ENCODE measurements at regions not wholly inside any gene's neighbourhood (a gene's known extent, or its start where the extent isn't known, plus 50 kb on each side); places are given as distances from the start of the nearest gene placed in this dataset.

DNA sequence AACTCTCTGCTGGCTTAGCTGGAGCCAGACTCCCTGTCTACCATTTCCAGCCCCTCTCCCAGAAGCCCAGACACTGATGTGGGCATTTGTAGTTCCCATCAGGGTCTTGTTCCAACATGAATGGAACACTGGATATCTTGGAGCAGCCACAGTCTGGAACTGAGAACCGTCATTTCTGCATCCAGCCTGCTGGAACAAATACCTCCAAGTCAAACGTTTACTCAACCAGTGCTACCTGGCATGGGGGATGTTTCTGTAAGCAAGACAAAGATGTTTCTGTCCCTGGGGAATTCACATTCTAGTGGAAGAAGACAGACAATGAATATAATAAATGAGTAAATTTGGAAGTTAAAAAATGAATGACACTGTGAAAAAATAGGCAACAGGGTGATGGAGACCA is 70.8 kb upstream of the ZNF438 start:
- 0 to 100% (median 72%) methylated on average over 1 to 2 of the region's 2 CpGs; no CpG with 5 or more reads in 2 of the 10 experiments for WGBS, 10 experiments
- Histone ChIP-seq H3K4me3 (no peak overlapping the region), H3K27ac (no peak overlapping the region), H3K4me1 (replicated peaks in 1 of 2) (peaks cover 4 to 10% of the 10 kb centered on the region in 2 donors)
- no peak for ATAC-seq (replicated peaks in 6 of 8)
- in situ Hi-C loops (cut with MboI; ENCODE audit: low pct_unique_long_range_greater_than_20kb in 2 of 9, low sequenced_read_pairs in 9 of 9, unreplicated experiment in 9 of 9), result loop anchor here in 1 of 9 experiments (25.0 kb wide), 1 partner anchor 110 kb away; no protein-coding TSS in a partner anchor

DNA sequence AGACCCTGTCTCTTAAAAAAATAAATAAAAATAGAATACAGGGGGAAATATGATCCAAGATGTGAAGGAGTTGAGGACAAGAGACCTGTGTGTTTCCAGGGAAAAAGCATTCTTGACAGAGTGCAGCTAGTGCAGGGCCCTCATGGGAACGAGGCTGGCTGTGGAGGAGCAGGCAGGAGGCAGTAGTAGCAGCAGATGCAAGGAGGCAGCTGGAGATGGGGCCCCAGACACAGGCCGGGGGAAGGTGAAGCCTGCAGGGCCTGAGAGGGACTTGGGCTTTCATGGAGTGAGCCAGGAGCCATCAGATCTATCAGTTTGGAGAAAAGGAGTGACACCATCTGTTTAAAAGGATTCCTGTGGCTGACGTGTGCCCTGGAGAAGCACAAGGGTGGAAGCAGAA is 71.4 kb upstream of the ZNF438 start:
- no peak overlapping the region for H3K27ac ChIP-seq
- peaks cover 4 to 10% of the 10 kb centered on the region in 2 donors for H3K4me1 ChIP-seq (replicated peaks in 1 of 2)
- H3K4me3 ChIP-seq, result no peak overlapping the region
- WGBS, 10 experiments, result 40 to 80% (median 60%) methylated on average over 1 to 3 of the region's 3 CpGs; no CpG with 5 or more reads in 3 of the 10 experiments
- ATAC-seq (replicated peaks in 6 of 8), result peak in 5 of 8 experiments; percentile 33 to 68 (median 54)
- in situ Hi-C loops (cut with MboI; ENCODE audit: low pct_unique_long_range_greater_than_20kb in 2 of 9, low sequenced_read_pairs in 9 of 9, unreplicated experiment in 9 of 9), result loop anchor here in 1 of 9 experiments (25.0 kb wide), 1 partner anchor 109 kb away; no protein-coding TSS in a partner anchor

DNA sequence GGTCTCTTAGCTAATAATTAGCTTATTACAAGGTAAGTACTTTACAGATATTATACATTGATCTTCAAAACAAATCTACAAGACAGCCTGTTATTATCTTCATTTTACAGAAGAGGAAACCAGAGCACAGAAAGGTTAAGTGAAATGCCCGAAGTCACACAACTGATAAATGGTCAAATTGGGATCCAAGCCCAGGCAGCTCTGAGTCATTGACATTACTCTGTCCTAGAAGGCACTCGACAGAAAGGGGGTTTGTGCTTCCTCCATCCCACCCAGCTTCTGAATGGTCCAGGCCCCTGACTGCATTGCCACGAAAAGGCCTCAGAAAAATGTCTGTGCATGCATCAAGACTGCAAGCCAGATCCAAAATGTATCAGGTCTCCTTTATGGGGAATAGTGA is 81.3 kb upstream of the ZNF438 start:
- ATAC-seq (replicated peaks in 6 of 8), result no peak

DNA sequence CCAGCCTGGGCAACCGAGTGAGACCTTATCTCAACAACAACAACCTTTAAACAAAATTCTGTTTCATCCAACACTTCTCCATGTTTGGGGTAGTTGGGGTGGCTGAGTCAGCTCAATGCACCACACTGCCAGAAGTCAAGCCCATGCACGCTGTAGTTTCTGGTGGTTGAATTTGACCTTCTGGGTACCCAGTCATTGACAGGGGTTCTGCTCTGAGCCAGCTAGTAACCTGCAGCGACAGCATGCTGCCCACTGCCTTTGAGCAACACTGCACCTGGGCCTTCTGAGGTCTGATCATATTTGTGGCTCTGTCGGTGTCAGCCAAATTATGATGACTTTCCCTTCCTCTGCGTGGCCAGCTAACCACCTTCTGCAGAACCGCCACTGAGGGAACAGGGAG is 84.6 kb upstream of the ZNF438 start:
- 60 to 95% (median 90%) methylated on average over 2 to 6 of the region's 6 CpGs; no CpG with 5 or more reads in 4 of the 10 experiments for WGBS, 10 experiments
- in situ Hi-C loops (cut with MboI; ENCODE audit: low pct_unique_long_range_greater_than_20kb in 2 of 9, low sequenced_read_pairs in 9 of 9, unreplicated experiment in 9 of 9), result loop anchor here in 1 of 9 experiments (25.0 kb wide), 1 partner anchor 96 kb away; no protein-coding TSS in a partner anchor
- Histone ChIP-seq H3K27ac (no peak overlapping the region), H3K4me1 (replicated peaks in 1 of 2) (peaks cover 0 to 9% of the 10 kb centered on the region in 2 donors), H3K4me3 (no peak overlapping the region)
- ATAC-seq (replicated peaks in 6 of 8), result no peak

More for the DNA sequence above, 81.3 kb upstream of the ZNF438 start:
- WGBS, 10 experiments, result 28 to 83% (median 75%) methylated on average over 1 to 3 of the region's 3 CpGs; no CpG with 5 or more reads in 1 of the 10 experiments
- in situ Hi-C loops (cut with MboI; ENCODE audit: low pct_unique_long_range_greater_than_20kb in 2 of 9, low sequenced_read_pairs in 9 of 9, unreplicated experiment in 9 of 9), result loop anchor here in 1 of 9 experiments (25.0 kb wide), 1 partner anchor 99 kb away; no protein-coding TSS in a partner anchor
- Histone ChIP-seq H3K4me3 (no peak overlapping the region), H3K4me1 (replicated peaks in 1 of 2) (no peaks in the 10 kb centered on the region), H3K27ac (no peak overlapping the region)

DNA sequence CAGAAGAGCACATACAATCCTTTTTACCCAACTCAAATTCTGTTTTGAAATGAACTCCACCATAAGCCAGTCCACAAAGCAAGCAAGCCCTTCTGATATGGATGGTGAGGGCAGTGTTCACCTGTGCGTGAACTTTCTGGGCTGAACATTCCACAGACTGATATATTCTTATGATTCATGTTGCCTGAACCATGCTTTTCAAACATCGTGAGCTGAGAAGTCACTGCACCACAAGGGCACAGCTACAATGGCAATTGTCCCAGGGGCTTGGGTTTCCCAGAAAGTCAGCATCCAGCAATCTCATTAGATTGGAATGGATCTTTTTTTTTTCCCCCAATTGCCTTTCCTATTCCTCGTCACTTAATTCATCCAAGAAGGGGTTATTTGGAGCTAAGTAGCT is 86.9 kb upstream of the ZNF438 start:
- 10 to 100% (median 65%) methylated on average over 1 to 3 of the region's 3 CpGs; no CpG with 5 or more reads in 1 of the 10 experiments for WGBS, 10 experiments
- H3K27ac ChIP-seq, result no peak overlapping the region
- peak in 2 of 8 experiments; percentile 46 to 56 for ATAC-seq (replicated peaks in 6 of 8)
- H3K4me3 ChIP-seq, result no peak overlapping the region
- peaks cover 2 to 13% of the 10 kb centered on the region in 2 donors for H3K4me1 ChIP-seq (replicated peaks in 1 of 2)
- in situ Hi-C loops (cut with MboI; ENCODE audit: low pct_unique_long_range_greater_than_20kb in 2 of 9, low sequenced_read_pairs in 9 of 9, unreplicated experiment in 9 of 9), result loop anchor here in 1 of 9 experiments (25.0 kb wide), 1 partner anchor 94 kb away; no protein-coding TSS in a partner anchor

DNA sequence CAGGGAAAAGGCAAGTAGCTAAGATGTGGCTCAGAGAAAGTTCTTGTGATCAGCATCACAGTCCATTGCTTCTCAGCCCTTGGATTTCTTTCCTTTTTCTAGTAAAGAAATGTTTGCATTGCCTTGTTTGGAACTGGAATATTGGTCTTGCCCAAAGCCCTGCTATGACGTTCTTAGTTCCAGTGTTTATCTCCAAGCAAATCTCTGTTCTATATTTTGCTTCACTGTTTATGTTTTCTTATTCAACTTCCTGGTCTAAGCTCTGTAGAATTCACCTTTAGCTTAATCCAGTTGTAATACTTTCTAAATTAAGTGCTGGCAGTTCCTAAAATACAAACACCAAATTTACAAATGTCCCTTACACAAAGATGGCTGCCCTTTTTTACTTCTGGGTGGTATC is 88.7 kb upstream of the ZNF438 start:
- Histone ChIP-seq H3K4me1 (replicated peaks in 1 of 2) (peaks cover 10 to 22% of the 10 kb centered on the region in 2 donors), H3K4me3 (no peak overlapping the region), H3K27ac (no peak overlapping the region)
- 29 to 100% (median 88%) methylated on average over 1 of the region's 1 CpG; no CpG with 5 or more reads in 1 of the 10 experiments for WGBS, 10 experiments
- in situ Hi-C loops (cut with MboI; ENCODE audit: low pct_unique_long_range_greater_than_20kb in 2 of 9, low sequenced_read_pairs in 9 of 9, unreplicated experiment in 9 of 9), result loop anchor here in 1 of 9 experiments (25.0 kb wide), 1 partner anchor 92 kb away; no protein-coding TSS in a partner anchor
- ATAC-seq (replicated peaks in 6 of 8), result no peak

DNA sequence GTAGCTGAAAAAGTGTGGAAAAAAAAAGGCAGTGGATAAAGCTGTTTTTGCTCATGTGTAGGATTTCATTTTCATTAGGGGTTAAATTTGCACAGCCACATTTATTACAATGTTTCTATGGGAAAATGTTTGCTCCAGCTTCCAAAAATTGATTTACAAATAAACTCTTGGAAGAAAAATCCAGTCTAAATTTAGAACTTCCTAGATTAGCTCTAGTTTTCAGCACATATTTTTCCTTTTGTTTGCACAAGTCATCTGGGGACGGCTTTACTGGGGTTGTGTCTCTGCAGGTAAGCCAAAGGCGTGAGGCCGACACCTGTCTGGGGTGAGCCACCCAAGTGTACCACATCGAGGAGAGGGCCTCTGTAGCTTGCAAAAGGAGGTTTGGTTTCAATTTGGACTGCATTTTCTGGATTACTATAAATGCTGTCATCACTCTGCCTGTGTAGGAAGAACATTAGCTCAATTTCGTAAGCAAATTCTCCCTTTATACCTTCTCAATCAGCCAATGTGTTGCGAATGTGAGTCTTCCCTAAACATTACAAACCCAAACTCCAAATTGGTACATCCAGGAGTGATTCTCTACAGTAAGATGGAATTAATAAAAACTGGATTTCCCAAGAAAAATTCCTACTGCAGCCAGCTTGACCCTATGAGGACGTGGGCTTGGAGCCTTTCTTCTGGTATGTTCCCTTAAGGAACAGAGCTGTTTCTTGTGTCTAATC is 89.5 kb upstream of the ZNF438 start:
- H3K27ac ChIP-seq, result no peak overlapping the region
- H3K4me3 ChIP-seq, result no peak overlapping the region
- peaks cover 10 to 22% of the 10 kb centered on the region in 2 donors for H3K4me1 ChIP-seq (replicated peaks in 1 of 2)
- in situ Hi-C loops (cut with MboI; ENCODE audit: low pct_unique_long_range_greater_than_20kb in 2 of 9, low sequenced_read_pairs in 9 of 9, unreplicated experiment in 9 of 9), result loop anchor here in 1 of 9 experiments (25.0 kb wide), 1 partner anchor 91 kb away; no protein-coding TSS in a partner anchor
- ATAC-seq (replicated peaks in 6 of 8), result no peak
- 41 to 100% (median 91%) methylated on average over 2 to 7 of the region's 7 CpGs for WGBS, 10 experiments

DNA sequence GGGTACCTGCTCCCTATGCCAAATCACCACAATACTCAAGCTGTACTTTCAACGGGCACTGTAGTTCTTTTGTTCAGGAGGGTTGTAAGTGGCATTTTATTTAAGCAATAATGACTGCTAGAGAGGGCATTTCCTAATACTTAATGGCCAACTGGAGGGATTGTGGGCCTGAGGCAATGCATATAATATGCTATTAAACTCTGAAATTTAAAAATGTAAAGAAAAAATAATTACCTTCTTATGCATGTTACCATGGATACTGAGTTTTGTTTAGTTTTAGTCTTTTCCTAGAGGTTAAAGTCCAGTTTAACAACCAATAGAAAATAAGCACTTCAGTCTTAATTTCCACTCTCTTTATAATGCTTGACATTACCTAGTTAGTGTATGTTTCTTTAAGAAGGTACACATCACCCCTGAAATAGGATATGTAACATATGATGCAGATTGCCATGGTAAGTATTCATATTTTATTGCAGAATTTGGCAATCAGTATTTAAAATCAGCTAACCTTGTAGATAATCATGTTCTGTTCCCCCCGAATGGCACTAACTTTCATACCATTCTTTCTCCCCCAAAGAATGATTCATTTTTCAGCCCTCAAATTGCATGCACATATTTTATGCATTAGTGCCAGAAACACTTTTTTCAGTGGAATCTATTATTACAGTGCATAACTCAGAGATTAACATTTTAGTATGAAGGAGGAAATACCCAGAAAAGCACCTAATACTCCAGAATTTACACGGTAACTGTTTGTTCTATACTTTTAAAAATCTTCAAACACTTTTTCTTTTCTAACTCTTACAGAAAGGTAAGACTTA is 90.3 kb upstream of the ZNF438 start:
- no peak overlapping the region for H3K27ac ChIP-seq
- ATAC-seq (replicated peaks in 6 of 8), result peak in 3 of 8 experiments; percentile 67 to 75 (median 73)
- in situ Hi-C loops (cut with MboI; ENCODE audit: low pct_unique_long_range_greater_than_20kb in 2 of 9, low sequenced_read_pairs in 9 of 9, unreplicated experiment in 9 of 9), result loop anchor here in 1 of 9 experiments (25.0 kb wide), 1 partner anchor 90 kb away; no protein-coding TSS in a partner anchor
- H3K4me3 ChIP-seq, result no peak overlapping the region
- 4 to 100% (median 83%) methylated on average over 2 to 3 of the region's 3 CpGs for WGBS, 10 experiments
- peaks cover 10 to 22% of the 10 kb centered on the region in 2 donors for H3K4me1 ChIP-seq (replicated peaks in 1 of 2)

DNA sequence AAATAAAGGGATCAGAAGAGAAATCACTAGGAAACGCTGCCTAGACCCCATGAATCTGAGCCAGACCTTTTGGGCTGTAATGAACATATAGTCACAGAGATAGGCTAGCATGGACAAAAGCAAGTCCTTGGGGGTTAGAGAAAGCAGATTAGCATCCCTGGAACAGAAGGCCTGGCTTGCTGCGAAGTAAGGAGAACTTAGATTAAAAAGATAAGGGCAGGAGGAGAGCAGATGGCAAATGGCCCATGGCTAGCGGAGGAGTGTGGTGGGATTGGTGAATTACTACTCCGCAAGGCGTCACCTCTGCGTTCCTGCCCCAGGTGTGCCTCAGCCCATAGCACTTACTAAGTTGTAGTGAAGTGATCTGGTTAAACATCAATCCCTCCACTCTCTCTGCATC is 92.3 kb upstream of the ZNF438 start:
- ATAC-seq (replicated peaks in 6 of 8), result peak in 2 of 8 experiments; percentile 6 to 16
- H3K4me3 ChIP-seq, result no peak overlapping the region
- H3K4me1 ChIP-seq (replicated peaks in 1 of 2), result peaks cover 10 to 13% of the 10 kb centered on the region in 2 donors
- no peak overlapping the region for H3K27ac ChIP-seq
- 54 to 100% (median 74%) methylated on average over 1 to 6 of the region's 6 CpGs; no CpG with 5 or more reads in 2 of the 10 experiments for WGBS, 10 experiments
- in situ Hi-C loops (cut with MboI; ENCODE audit: low pct_unique_long_range_greater_than_20kb in 2 of 9, low sequenced_read_pairs in 9 of 9, unreplicated experiment in 9 of 9), result loop anchor here in 1 of 9 experiments (25.0 kb wide), 1 partner anchor 88 kb away; no protein-coding TSS in a partner anchor

DNA sequence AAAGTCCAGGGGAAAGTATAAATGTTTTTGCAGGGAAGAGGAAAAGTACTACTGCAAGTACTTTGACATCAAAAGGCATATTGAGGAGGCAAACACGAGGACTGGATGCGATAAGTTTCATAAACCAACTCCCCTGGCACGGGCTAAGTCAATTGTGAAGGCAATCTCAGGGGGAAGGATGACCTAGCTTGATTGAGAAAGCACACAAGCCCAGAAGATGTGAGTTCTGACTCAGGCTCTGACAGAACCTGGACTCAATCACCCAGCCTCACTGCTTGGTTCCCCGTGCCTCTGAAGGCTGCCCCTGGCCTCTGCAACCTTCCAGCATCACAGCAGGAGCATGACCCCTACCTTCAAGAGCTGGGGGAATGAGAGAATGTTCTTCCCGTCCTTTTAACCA is 93.2 kb upstream of the ZNF438 start:
- peaks cover 12 to 14% of the 10 kb centered on the region in 2 donors for H3K4me1 ChIP-seq (replicated peaks in 1 of 2)
- no peak overlapping the region for H3K4me3 ChIP-seq
- no peak overlapping the region for H3K27ac ChIP-seq
- in situ Hi-C loops (cut with MboI; ENCODE audit: low pct_unique_long_range_greater_than_20kb in 2 of 9, low sequenced_read_pairs in 9 of 9, unreplicated experiment in 9 of 9), result loop anchor here in 1 of 9 experiments (25.0 kb wide), 1 partner anchor 87 kb away; no protein-coding TSS in a partner anchor
- no peak for ATAC-seq (replicated peaks in 6 of 8)
- 60 to 100% (median 87%) methylated on average over 1 to 5 of the region's 5 CpGs; no CpG with 5 or more reads in 2 of the 10 experiments for WGBS, 10 experiments

DNA sequence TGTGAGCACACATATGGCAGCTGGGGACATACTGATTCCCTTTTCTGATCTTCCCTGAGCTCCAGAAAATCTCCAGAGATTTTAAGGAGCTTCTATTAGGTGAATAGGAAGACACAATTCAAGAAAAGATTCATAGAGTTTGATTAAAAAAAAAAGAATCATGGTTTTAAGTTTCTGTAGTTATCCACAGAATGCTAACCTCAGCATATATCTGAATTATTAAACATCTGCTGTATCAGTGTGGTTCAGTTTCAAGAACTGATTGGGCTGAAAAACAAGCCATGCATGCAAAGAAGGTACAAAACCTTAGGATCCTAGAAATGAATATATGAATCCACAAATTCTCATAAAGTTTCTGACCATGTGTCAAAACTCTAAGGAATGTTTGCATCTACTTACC is 94.1 kb upstream of the ZNF438 start:
- Histone ChIP-seq H3K4me3 (no peak overlapping the region), H3K27ac (no peak overlapping the region), H3K4me1 (replicated peaks in 1 of 2) (peaks cover 12 to 14% of the 10 kb centered on the region in 2 donors)
- in situ Hi-C loops (cut with MboI; ENCODE audit: low pct_unique_long_range_greater_than_20kb in 2 of 9, low sequenced_read_pairs in 9 of 9, unreplicated experiment in 9 of 9), result no loop called here
- ATAC-seq (replicated peaks in 6 of 8), result no peak

DNA sequence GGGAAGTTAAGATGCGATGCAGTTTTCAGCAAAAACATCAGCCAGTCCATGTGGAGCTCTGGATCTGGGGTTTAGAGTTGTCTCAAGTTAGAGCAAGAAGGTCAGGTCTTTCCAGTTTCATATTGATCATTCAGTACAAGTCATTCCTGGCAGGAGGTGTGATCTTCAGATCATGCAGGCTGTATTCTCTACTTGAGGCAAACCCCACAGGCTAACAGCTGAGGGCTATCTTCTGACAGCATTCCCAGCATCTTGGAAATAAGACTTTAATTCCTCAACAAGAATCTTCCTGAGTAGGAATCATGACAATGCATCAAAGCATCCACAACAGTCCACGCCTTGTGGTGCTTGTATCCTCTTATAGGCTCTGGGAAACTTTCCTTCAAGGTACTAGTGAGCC is 94.9 kb upstream of the ZNF438 start:
- H3K4me3 ChIP-seq, result no peak overlapping the region
- peaks cover 12 to 14% of the 10 kb centered on the region in 2 donors for H3K4me1 ChIP-seq (replicated peaks in 1 of 2)
- no peak overlapping the region for H3K27ac ChIP-seq
- in situ Hi-C loops (cut with MboI; ENCODE audit: low pct_unique_long_range_greater_than_20kb in 2 of 9, low sequenced_read_pairs in 9 of 9, unreplicated experiment in 9 of 9), result no loop called here
- WGBS, 10 experiments, result 67 to 100% (median 88%) methylated on average over 1 to 2 of the region's 2 CpGs; no CpG with 5 or more reads in 2 of the 10 experiments
- ATAC-seq (replicated peaks in 6 of 8), result no peak

All from motor neuron (in vitro differentiated cells).